ENCODE measurements at regions not wholly inside any gene's neighbourhood (a gene's known extent, or its start where the extent isn't known, plus 50 kb on each side); places are given as distances from the start of the nearest gene placed in this dataset.

DNA sequence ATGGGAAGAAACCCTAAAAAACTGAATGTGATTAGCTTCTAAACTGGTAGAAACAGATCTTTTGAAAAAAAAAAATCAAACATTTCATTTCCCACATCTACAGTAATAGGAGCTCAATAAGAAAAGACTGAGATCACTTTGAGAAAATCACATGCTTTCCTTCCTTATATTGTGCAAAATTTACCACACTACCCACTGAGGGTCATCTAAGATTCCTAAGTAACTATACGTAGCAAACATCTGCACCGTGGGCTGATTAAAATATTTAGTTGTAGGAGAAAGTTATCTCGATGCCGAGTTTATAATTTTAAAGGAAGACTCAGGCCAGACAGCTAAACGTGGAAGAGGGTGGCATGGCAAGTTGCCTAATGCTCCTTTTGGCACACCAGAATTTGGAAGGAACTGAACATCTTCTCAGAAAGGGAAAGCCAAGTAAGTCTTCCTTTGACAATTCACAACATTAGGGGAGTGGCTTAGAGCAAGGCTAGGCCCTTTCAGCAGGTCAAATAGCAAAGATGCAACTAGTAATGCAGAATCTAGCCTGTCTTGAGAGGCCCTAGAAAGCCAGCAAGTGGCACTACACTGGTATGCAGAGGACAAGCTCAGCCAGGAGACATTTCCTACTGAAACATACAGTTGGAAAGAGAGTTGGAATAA lies 128.0 kb downstream of the TMA16 start:
- DNase-seq (ENCODE audit: low read depth in 2 of 2): no peak

DNA sequence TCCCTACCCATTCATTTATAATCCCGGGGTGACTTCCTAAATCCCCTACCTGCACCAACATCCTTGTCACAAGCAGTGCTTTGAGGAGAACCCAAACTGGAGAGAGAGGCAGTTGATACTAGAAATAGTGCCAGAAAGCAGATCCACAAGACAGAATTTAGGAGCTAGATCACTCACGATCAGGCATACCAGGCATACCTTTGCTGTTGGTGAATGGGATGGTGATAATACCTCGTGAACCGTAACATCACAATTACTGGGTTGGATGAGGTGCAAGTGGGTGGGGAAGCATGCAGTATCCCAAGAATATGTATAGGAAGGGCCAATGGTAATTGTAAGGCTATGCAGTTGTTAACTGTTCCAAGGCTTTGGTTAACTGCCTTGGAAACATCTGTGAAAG lies 129.3 kb downstream of the TMA16 start:
- DNase-seq (ENCODE audit: low read depth in 2 of 2): no peak

DNA sequence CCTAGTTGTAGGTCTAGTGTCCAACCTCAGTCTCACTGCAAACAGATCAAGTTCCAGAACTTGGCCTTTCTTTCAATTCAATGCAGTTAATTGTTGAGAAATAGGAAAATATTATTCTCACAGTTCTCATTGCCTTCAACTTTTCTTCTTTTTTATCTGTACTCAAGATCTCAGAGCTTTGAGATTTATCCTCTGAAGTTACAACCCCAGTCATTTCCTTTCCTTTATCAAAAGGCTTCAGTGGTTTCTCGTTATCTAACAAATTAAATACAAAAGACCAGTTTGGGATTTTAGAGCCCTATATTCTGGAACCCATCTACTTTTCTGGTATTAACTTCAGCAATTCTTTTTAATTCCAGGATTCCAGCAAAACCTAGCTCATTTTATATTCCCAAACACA lies 130.2 kb downstream of the TMA16 start:
- DNase-seq (ENCODE audit: low read depth in 2 of 2): no peak

DNA sequence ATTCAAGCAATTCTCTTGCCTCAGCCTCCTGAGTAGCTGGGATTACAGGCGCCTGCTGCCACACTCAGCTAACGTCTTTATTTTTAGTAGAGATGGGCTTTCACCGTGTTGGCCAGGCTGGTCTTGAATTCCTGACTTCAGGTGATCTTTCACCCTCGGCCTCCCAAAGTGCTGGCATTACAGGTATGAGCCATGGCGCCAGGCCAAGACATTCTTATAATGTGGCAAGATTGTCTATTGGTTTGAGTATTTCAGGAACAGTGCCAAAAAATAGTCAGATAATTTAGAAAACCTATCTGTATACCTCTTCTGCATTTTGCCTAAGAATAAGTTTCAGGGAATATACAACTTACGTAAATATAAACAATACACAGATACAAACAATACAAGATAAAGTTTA lies 136.8 kb downstream of the TMA16 start:
- no peak for DNase-seq (ENCODE audit: low read depth in 2 of 2)

DNA sequence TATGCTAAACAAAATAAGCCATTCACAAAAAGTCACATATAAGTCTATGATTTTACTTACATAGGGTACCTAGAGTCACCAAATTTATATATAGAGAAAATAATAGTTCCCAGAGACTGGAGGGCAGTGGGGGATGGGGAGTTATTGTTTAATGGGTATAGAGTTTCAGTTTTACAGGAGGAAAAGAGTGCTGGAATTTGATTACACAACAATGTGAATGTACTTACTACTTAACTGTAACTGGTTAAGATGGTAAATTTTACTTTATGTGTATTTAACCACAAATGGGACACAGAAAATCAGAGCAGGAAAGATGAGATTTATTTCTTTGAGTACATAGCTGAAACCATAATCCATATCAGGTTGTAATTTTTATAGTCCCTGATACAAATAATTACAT lies 144.4 kb downstream of the TMA16 start:
- no peak for DNase-seq (ENCODE audit: low read depth in 2 of 2)

DNA sequence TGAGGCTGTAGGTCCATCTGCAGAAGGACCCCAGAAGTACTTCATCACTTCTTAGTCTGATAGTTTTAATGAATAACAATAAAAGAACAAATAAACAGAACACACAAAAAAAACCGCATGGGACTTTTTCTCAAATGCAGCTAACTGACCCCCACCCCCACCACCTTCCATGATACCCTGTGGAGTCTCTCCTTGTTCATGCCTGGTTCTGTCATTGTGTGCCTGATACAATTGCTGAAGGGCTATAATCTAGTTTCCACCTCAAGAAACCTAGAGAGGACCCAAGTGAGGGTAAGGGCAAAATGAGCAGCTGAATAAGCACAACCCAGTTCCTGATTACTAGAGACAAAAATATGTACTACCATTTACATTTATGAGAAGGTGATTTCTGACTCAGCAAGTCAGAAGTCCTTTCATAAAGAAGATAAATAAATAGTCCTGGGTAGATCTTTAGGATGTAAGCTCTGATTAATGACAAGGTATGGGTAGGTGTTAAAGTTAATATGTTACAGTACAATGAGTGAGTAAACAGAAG lies 155.1 kb downstream of the TMA16 start:
- no peak for DNase-seq (ENCODE audit: low read depth in 2 of 2)

DNA sequence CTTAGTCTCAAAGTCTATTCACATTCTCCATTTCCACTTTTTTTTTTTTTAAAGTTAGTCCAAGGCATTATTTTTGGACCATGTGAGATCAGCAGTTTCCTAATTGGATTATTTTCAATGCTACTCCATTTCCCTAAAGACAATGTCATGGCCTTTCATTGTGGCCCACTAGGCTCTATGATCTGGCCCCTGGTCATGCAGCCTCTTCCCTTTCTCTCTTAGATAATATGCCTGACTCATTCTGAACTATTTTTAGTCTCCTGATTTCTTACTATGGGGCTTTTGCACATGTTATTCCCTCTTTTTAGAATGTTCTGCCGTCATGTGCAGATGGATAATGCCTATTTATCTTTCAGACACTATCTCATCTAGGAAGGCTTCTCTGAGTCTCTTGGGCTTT lies 157.3 kb downstream of the TMA16 start:
- DNase-seq (ENCODE audit: low read depth in 2 of 2): no peak

DNA sequence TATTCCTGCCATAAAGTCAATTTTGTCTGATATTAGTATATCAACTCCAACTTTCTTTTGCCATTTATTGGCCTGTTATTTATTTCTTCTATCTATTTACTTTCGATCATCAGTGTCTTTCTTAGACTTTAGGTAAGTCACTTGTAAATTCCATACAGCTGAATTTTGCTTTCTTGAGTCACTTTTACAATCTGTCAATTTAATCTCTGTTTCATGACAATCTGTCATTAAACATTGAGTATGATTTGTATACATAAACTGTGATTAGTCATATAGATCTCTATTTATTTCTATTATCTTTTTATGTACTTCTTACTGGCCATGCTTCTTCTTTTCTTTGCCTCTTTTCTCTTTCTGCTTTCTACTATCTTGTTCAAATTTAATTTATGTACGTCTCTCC lies 160.1 kb downstream of the TMA16 start:
- no peak for DNase-seq (ENCODE audit: low read depth in 2 of 2)

DNA sequence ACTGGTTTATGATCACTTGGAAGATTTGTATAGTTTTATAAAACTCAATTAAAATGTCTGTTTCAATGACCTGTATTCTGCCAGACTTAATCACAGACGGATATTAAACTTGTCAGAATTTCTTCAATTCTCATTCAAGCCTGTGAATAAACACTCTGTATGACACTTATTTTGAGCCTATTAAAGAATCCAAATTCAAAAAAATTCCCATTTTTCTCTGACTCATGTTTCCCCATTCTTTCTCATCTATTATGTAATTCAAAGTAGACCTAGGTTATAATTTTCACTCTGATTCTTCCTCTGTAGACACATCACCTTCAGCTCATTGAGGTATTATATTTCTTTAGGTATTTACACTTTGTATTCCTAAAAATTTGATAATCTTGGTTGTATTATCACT lies 166.1 kb downstream of the TMA16 start:
- DNase-seq (ENCODE audit: low read depth in 2 of 2): no peak

DNA sequence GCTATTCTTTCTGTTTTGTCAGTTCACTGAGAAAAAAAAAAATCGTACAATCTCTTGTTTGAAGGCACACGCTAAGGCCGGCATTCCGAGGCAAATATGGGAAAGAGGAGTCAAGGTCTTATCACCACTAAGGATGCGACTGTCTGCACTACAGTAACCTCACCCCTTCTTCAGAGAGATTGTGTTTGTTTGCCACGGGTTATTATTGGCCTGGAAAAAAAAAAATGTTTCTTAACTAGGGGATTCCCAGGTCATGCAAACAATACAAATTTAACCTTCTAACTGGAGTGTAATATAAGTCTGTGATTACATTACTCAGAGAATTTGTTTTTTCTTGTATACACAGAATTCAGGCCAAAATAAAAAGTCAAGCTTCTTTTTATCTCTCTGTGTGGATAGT lies 168.3 kb downstream of the TMA16 start:
- peak in 1 of 2 donors; percentile 4 for DNase-seq (ENCODE audit: low read depth in 2 of 2)

DNA sequence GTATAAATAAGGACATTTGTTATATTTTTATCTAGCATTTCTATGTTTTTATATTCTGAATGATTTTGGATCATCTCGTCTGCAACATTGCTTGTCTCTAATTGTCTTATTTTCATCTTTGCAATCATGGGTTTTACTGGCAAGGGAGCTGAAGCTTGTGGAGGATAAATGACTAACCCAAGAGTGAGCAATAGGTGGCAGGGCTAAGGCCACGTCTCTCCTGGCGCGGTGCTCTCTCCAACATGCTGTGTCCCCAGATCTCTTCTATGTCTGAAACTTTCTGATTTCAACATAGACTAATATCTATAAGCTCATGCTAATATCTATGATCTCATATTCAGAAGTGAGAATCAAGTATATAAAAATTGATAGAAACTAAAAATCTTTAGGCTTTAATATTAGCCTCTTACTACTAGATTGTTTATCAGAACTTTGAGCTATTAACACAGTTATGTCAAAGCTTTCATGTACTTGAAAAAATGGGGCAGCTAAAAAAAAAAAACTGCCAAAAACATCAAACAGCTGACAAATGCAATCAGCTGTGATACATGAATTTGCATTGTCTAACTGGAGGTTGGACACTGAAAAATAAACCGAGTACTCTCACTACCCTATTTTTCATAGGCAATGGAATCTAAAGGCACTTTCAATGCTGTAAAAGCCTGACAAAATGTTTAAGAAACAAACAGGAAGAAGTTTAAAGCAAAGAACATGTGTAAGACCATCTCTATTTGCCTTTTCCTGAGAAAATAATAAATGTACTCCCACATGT lies 169.2 kb downstream of the TMA16 start:
- no peak for DNase-seq (ENCODE audit: low read depth in 2 of 2)

DNA sequence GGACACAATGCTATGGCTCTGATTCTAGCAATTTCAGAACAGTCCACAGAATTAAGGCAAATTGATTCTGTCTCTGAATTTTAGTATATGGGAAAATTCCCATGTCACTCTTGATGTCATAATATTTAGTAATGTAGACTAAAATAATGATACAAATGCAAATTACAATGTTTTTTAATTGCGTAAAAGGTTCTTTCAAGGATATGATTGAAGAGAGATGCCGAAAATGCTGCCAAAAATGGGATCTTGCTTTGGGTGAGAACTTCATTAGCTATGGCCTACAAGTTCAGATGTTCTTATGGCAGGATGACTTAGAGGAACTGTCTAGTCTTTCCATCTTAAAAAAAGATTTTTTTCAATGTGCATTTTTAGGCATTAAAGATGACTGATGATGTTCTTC lies 170.6 kb downstream of the TMA16 start:
- no peak for DNase-seq (ENCODE audit: low read depth in 2 of 2)

DNA sequence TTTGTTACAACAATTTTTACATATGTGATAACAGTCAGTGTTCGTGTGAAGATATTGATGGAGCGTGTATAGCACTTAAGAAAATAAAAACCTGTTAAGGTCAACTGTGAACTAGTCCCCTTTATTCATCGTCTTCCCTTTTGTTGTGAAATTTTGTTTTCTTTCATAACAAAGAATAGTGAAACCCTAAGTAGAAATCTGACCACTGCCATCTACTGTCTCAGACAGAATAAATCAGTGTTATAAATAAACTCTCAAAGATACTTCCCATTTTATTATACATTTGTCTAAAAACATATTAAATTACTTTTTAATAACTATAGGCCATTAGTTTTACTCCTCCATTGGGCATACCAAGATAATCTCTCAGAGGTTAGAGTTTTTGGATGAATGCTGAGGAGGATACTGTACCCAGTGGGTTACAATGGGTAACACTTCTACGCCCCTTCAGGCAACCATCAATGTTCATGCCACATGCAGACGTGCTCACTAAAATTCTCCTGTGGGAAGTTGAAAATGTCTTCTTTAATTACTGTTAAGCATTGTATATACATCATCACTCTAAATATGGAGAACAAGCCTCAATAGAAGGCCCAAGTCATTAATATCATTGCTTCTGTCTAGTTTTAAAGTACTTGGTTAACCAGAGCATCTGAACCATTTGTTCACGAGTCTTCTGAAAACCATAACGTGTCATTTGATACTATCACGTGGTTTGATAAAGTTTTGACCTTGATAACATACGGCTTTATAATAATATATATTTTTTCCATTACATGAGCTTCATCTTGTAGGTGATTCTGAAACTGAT lies 171.2 kb downstream of the TMA16 start:
- DNase-seq (ENCODE audit: low read depth in 2 of 2): no peak

DNA sequence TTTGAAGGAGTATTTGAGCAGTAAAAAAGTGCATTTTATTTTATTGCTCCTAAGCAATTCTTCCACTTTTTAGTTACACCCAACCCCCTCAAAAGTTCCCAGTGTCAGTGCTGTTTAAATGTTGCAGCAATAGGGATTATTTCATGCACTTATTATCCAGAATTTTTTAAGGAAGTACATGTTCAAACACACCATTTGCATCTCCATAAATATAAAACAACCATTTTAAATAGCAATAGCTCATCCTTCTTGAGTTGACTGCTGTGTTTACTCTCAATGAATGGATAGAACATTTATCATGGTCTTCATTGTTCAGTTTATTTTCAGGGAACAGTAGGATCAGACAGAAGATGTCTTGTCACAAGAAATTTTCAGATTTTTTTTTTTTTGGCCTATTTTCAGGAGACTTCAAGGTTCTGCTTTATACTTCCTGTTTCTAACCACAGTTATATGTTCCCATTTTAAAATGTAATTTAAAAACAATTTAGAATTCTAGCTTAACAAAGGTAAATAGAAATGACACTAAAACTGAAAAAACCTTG lies 171.9 kb downstream of the TMA16 start:
- no peak for DNase-seq (ENCODE audit: low read depth in 2 of 2)

DNA sequence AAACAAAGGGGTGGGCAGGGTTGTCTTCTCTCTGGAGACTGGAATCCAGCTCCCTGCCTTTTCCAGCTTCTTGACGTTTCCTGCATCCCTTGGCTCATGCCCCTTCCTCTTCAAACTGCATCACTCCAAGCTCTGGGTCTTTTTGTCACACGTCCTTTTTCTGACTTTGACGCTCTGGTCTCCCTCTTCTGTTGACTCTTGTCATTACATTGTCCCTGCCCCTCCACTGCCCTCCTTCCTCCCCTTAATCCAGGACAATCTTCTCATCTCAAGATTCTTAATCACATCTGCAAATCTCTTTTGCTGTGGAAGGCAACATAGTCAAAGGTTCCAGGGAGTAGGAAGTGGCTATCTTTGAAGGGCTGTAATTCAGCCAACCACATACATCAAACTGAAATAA lies 178.3 kb downstream of the TMA16 start:
- no peak for DNase-seq (ENCODE audit: low read depth in 2 of 2)

DNA sequence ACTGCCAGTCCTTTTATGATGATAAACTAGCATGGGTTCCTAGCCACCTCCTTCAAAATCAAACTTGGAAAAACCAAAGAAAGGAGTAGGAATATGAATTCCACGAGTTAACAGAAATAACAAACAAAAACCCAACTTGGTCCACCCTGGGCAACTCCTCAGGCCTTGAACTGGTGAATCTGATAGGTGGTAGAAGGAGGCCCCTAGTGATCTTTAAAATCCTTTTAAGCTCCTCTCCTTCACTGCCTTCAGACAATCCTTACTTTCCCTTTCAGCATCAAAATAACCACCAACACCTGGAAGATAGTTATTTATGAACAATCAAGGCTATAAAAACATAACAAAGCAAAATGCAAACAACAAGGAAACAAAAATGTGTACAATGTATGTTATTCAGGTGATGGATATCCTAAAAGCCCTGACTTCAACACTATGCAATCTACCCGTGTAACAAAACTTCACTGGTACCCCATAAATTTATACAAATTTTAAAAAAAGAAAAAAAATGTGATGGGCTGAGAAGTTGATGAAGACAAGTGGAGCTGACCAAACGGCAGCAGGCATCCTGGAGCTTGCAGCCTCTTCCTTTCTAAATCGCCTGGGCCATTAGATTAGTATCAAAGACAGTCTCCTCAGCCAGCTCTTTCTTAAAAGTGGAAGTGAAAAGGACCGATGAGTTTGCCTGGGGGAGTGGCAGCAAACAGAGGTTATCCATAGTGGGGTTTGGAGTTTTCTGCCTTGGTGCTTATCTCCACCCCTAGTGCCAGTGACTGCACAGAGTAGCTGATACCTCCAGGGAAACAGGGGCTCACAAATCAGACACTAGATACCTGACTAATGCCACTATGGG lies 179.6 kb downstream of the TMA16 start:
- no peak for DNase-seq (ENCODE audit: low read depth in 2 of 2)

DNA sequence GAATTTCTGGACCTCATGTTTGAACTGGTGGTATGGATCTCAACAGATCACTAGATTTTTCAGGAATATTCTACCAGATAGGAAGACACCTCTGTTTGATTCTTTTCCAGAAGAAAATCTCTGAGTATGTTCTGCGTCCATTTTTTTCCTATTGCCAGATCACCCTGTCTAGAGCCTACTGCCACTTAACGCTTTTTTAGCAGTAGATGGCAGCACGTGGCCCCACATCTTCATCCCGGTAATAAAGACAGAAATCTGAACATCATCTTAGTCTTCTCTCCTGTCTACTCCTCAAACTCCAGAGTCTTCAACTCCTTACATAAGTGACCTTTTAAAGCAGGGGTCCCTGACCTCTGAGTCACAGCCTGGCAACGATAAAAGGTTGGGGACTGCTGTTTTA lies 184.7 kb downstream of the TMA16 start:
- peak in 1 of 2 donors; percentile 6 for DNase-seq (ENCODE audit: low read depth in 2 of 2)

DNA sequence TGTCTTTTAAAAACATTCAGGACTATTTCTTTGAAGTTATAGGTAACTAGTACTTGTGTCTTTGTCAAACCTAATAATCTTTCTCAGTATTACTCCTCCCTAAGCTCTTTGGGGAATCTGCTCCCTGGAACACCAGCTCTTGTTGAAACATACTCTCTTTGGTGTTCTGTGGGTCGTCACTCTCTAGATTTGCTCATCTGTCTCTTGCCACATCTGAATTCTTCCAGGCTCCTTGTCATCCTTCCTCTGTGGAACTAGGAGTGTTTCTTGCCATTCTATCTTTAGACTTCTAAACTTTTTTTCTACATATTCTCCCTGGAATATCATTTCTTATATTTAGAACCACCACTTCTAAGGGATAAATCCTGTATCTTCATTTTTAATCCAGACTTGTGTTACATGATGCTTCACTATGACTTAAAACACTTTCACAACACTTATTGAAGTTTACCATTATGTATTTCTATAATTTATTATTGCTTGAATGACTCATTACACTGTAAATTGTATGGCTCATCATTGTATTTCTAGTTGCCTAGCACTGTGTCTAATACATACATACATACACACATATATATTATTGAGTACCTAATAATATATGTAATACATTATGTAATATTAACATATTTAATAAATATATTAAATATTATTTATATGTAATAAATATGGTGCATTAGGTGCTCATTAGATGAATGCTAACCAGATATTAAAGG lies 186.1 kb downstream of the TMA16 start:
- DNase-seq (ENCODE audit: low read depth in 2 of 2): no peak

DNA sequence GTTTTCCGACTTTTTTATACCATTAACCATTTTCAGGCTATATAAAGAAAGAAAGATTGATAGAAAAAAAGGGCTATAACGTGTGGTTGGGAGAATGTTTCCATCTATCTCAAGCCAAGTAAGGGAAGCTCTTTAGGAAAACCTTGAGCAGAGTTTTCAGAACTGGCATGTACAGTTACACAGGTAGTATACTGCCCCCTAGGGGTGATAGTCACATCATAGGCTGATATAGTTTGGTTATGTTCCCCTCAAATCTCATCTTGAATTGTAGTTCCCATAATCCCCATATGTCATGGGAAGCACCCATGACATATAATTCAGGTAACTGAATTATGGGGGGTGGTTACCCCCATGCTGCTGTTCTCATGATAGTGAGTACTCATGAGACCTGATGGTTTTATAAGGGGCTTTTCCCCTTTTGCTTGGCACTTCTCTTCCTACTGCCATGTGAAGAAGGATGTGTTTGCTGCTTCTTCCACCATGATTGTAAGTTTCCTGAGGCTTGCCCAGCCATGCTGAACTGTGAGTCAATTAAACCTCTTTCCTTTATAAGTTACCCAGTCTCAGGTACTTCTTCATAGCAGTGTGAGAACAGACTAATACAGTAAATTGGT lies 186.8 kb downstream of the TMA16 start:
- DNase-seq (ENCODE audit: low read depth in 2 of 2): peak; percentile 56 to 65

DNA sequence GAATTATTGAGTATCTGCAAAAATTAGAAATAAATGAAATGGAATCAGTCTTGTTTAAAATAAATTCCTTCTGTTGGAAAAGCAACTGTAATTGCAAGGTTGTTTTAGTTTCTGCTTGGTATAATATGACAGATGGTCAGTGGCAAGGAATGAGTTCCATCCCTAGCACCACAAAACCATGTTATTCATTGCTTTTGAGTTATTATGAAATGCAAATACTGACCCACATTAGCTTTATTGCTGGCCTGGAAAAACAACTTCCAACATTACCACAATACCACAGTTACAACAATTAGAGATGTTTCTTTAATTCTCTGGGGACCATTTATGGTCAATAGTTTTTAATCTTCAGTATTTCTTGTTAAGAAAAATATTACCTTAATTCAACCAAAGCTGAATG lies 194.4 kb downstream of the TMA16 start:
- no peak for DNase-seq (ENCODE audit: low read depth in 2 of 2)

All from lung microvascular endothelial cell (primary cell).